HEK293 (cell line): ENCODE measurements at regions not wholly inside any gene's neighbourhood (a gene's known extent, or its start where the extent isn't known, plus 50 kb on each side); places are given as distances from the start of the nearest gene placed in this dataset.

Experiments
- CTCF ChIA-PET: fragments of 350-600 bp; formaldehyde crosslinking; extraction: SDS; loops from one replicate; lab custom pipeline; 2021; ENCODE audit warnings: antibody characterized with exemption; lab: Yijun Ruan, JAX
- POLR2A ChIA-PET: fragments of 300-600 bp; formaldehyde crosslinking; extraction: SDS; loops from one replicate; lab custom pipeline; 2020; ENCODE audit warnings: antibody characterized with exemption, inconsistent platforms; lab: Yijun Ruan, JAX
- H3K27ac ChIP-seq: fragments of 200-500 bp; sonication (Bioruptor generic); 2 replicates; pipeline ENCODE4 v1.5.1; 2014; ENCODE audit warnings: low read depth, low read length, control low read depth, inconsistent platforms; ENCODE audit errors: extremely low read depth
- H3K36me3 ChIP-seq, 2 experiments: fragments of 200-500 bp in 1 of 2; sonication (Bioruptor generic) in 1 of 2; 1 replicate in 1 of 2; 2 replicates in 1 of 2; pipeline ENCODE4 v1.5.1; 2014 to 2017; ENCODE audit warnings: inconsistent platforms in 2 of 2, low read length in 2 of 2; ENCODE audit not compliant: control insufficient read depth in 2 of 2, insufficient read depth in 1 of 2
- H3K4me1 ChIP-seq: fragments of 200-500 bp; sonication (Bioruptor generic); 2 replicates; pipeline ENCODE4 v1.5.1; 2014; ENCODE audit warnings: mild to moderate bottlenecking, low read length, inconsistent platforms; ENCODE audit not compliant: control insufficient read depth, insufficient read depth
- H3K4me3 ChIP-seq: 2 replicates; pipeline ENCODE4 v1.5.1; 2011; ENCODE audit warnings: low read depth, mild to moderate bottlenecking, control low read depth, low read length, moderate library complexity
- H3K9me3 ChIP-seq: fragments of 200-500 bp; sonication (Bioruptor generic); 2 replicates; pipeline ENCODE4 v1.5.1; 2014; ENCODE audit warnings: low read depth, low read length, inconsistent platforms; ENCODE audit not compliant: control insufficient read depth, insufficient read depth
- GFI1B ChIP-seq: fragments of 450-650 bp; formaldehyde crosslinking; IDR thresholded peaks from 2 replicates; pipeline ENCODE4 v1.5.1; 2016; ENCODE audit warnings: missing biosample characterization, missing genetic modification characterization
- KLF10 ChIP-seq: fragments of 450-650 bp; IDR thresholded peaks from 2 replicates; pipeline ENCODE4 v1.5.1; 2018; ENCODE audit warnings: missing biosample characterization, mild to moderate bottlenecking, missing genetic modification characterization
- SALL2 ChIP-seq: fragments of 450-650 bp; formaldehyde crosslinking; IDR thresholded peaks from 2 replicates; pipeline ENCODE4 v1.5.0; 2017; ENCODE audit warnings: missing biosample characterization, mild to moderate bottlenecking, missing genetic modification characterization, borderline replicate concordance
- WT1 ChIP-seq: fragments of 450-650 bp; formaldehyde crosslinking; IDR thresholded peaks from 2 replicates; pipeline ENCODE4 v1.5.1; 2016; ENCODE audit warnings: missing biosample characterization, missing genetic modification characterization
- ZBTB7A ChIP-seq: fragments of 450-650 bp; formaldehyde crosslinking; IDR thresholded peaks from 2 replicates; pipeline ENCODE4 v1.5.1; 2016; ENCODE audit warnings: low read depth, missing biosample characterization, missing genetic modification characterization
- ZFHX2 ChIP-seq: fragments of 450-650 bp; formaldehyde crosslinking; conservative IDR thresholded peaks from 2 replicates; pipeline ENCODE4 v1.5.1; 2016; ENCODE audit warnings: missing biosample characterization, missing genetic modification characterization
- ZNF169 ChIP-seq: fragments of 450-650 bp; formaldehyde crosslinking; IDR thresholded peaks from 2 replicates; pipeline ENCODE4 v1.5.1; 2016; ENCODE audit warnings: missing biosample characterization, missing genetic modification characterization
- ZNF174 ChIP-seq: fragments of 450-650 bp; formaldehyde crosslinking; IDR thresholded peaks from 2 replicates; pipeline ENCODE4 v1.5.0; 2017; ENCODE audit warnings: missing biosample characterization, mild to moderate bottlenecking, missing genetic modification characterization
- ZNF350 ChIP-seq: fragments of 450-650 bp; formaldehyde crosslinking; IDR thresholded peaks from 2 replicates; pipeline ENCODE4 v1.5.0; 2017; ENCODE audit warnings: missing biosample characterization, mild to moderate bottlenecking, missing genetic modification characterization
- ZNF404 ChIP-seq: fragments of 450-650 bp; formaldehyde crosslinking; IDR thresholded peaks from 2 replicates; pipeline ENCODE4 v1.5.1; 2017; ENCODE audit warnings: missing biosample characterization, missing genetic modification characterization
- ZNF433 ChIP-seq: fragments of 450-650 bp; formaldehyde crosslinking; IDR thresholded peaks from 2 replicates; pipeline ENCODE4 v1.5.1; 2016; ENCODE audit warnings: missing biosample characterization, missing genetic modification characterization, low read depth
- ZNF48 ChIP-seq: fragments of 450-650 bp; formaldehyde crosslinking; IDR thresholded peaks from 2 replicates; pipeline ENCODE4 v1.5.1; 2016; ENCODE audit warnings: missing biosample characterization, missing genetic modification characterization
- ZNF501 ChIP-seq: fragments of 450-650 bp; formaldehyde crosslinking; IDR thresholded peaks from 2 replicates; pipeline ENCODE4 v1.5.1; 2016; ENCODE audit warnings: missing biosample characterization, missing genetic modification characterization
- ZNF544 ChIP-seq: fragments of 450-650 bp; formaldehyde crosslinking; IDR thresholded peaks from 2 replicates; pipeline ENCODE4 v1.5.0; 2017; ENCODE audit warnings: missing biosample characterization, missing genetic modification characterization
- ZNF654 ChIP-seq: fragments of 450-650 bp; formaldehyde crosslinking; IDR thresholded peaks from 2 replicates; pipeline ENCODE4 v1.5.1; 2016; ENCODE audit warnings: low read depth, missing biosample characterization, missing genetic modification characterization
- ZNF707 ChIP-seq: fragments of 450-650 bp; formaldehyde crosslinking; IDR thresholded peaks from 2 replicates; pipeline ENCODE4 v1.5.1; 2016; ENCODE audit warnings: missing biosample characterization, missing genetic modification characterization
- TF ChIP-seq, protein P1 (sequence below): fragments of 450-650 bp; formaldehyde crosslinking; IDR thresholded peaks from 2 replicates; pipeline ENCODE4; 2016; ENCODE audit warnings: missing biosample characterization, missing genetic modification characterization
- TF ChIP-seq, protein P2 (sequence below): fragments of 450-650 bp; formaldehyde crosslinking; IDR thresholded peaks from 2 replicates; pipeline ENCODE4 v1.5.1; 2016; ENCODE audit warnings: missing biosample characterization, missing genetic modification characterization
- TF ChIP-seq, protein P3 (sequence below): fragments of 450-650 bp; formaldehyde crosslinking; conservative IDR thresholded peaks from 2 replicates; pipeline ENCODE4 v1.5.1; 2016; ENCODE audit warnings: low read depth, missing biosample characterization, missing genetic modification characterization
- TF ChIP-seq, protein P4 (sequence below): fragments of 450-650 bp; formaldehyde crosslinking; IDR thresholded peaks from 2 replicates; pipeline ENCODE4 v1.5.1; 2017; ENCODE audit warnings: missing biosample characterization, missing genetic modification characterization
- TF ChIP-seq, protein P5 (sequence below): fragments of 450-650 bp; formaldehyde crosslinking; IDR thresholded peaks from 2 replicates; pipeline ENCODE4 v1.5.1; 2016; ENCODE audit warnings: missing biosample characterization, missing genetic modification characterization

DNA sequence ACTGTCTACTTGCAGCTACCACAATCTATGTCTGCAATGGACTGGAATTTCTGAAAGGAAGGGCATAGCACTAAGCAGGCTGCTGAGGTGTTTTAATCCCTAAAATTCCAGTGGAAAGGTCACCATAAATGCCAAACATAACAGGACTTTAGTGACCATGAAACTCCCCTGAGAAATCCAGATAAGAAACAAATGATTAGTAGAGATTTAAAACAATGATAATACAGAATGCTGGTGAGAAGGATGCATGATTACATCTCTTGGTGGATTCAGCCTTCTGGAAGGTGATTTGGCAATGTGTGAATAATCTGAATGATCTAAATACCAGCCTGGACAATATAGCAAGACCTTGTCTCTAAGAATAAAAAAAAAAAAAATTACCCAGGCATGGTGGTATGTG is 475.0 kb upstream of the CBLB start:
- no peak overlapping the region for H3K4me3 ChIP-seq
- ChIA-PET CTCF (no interaction called here), POLR2A (no interaction called here)
- no peak for TF ChIP-seq WT1 (tag by site-specific recombination)
- no peak for TF ChIP-seq ZBTB7A (tag by site-specific recombination)
- no peak for TF ChIP-seq ZNF433 (tag by site-specific recombination)
- TF ChIP-seq KLF10 (tag by site-specific recombination) = no peak
- no peak for TF ChIP-seq ZFHX2
- TF ChIP-seq ZNF174 (tag by site-specific recombination) = no peak
- TF ChIP-seq, protein P1, sequence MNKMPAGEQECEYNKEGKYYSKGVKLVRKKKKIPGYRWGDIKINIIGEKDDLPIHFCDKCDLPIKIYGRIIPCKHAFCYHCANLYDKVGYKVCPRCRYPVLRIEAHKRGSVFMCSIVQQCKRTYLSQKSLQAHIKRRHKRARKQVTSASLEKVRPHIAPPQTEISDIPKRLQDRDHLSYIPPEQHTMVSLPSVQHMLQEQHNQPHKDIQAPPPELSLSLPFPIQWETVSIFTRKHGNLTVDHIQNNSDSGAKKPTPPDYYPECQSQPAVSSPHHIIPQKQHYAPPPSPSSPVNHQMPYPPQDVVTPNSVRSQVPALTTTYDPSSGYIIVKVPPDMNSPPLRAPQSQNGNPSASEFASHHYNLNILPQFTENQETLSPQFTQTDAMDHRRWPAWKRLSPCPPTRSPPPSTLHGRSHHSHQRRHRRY (tag by site-specific recombination) = no peak
- TF ChIP-seq, protein P2, sequence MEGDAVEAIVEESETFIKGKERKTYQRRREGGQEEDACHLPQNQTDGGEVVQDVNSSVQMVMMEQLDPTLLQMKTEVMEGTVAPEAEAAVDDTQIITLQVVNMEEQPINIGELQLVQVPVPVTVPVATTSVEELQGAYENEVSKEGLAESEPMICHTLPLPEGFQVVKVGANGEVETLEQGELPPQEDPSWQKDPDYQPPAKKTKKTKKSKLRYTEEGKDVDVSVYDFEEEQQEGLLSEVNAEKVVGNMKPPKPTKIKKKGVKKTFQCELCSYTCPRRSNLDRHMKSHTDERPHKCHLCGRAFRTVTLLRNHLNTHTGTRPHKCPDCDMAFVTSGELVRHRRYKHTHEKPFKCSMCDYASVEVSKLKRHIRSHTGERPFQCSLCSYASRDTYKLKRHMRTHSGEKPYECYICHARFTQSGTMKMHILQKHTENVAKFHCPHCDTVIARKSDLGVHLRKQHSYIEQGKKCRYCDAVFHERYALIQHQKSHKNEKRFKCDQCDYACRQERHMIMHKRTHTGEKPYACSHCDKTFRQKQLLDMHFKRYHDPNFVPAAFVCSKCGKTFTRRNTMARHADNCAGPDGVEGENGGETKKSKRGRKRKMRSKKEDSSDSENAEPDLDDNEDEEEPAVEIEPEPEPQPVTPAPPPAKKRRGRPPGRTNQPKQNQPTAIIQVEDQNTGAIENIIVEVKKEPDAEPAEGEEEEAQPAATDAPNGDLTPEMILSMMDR (tag by site-specific recombination) = no peak
- no peak for TF ChIP-seq ZNF350 (tag by site-specific recombination)
- TF ChIP-seq ZNF654 (tag by site-specific recombination) = no peak
- TF ChIP-seq ZNF169 (tag by site-specific recombination) = no peak
- TF ChIP-seq, protein P3, sequence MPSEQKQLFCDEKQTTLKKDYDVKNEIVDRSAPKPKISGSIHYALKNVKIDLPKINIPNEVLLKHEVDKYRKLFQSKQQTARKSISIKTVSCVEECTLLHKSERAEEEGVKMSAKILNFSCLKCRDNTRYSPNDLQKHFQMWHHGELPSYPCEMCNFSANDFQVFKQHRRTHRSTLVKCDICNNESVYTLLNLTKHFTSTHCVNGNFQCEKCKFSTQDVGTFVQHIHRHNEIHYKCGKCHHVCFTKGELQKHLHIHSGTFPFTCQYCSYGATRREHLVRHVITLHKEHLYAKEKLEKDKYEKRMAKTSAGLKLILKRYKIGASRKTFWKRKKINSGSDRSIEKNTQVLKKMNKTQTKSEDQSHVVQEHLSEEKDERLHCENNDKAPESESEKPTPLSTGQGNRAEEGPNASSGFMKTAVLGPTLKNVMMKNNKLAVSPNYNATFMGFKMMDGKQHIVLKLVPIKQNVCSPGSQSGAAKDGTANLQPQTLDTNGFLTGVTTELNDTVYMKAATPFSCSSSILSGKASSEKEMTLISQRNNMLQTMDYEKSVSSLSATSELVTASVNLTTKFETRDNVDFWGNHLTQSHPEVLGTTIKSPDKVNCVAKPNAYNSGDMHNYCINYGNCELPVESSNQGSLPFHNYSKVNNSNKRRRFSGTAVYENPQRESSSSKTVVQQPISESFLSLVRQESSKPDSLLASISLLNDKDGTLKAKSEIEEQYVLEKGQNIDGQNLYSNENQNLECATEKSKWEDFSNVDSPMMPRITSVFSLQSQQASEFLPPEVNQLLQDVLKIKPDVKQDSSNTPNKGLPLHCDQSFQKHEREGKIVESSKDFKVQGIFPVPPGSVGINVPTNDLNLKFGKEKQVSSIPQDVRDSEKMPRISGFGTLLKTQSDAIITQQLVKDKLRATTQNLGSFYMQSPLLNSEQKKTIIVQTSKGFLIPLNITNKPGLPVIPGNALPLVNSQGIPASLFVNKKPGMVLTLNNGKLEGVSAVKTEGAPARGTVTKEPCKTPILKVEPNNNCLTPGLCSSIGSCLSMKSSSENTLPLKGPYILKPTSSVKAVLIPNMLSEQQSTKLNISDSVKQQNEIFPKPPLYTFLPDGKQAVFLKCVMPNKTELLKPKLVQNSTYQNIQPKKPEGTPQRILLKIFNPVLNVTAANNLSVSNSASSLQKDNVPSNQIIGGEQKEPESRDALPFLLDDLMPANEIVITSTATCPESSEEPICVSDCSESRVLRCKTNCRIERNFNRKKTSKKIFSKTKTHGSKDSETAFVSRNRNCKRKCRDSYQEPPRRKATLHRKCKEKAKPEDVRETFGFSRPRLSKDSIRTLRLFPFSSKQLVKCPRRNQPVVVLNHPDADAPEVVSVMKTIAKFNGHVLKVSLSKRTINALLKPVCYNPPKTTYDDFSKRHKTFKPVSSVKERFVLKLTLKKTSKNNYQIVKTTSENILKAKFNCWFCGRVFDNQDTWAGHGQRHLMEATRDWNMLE (tag by site-specific recombination) = no peak
- no peak for TF ChIP-seq ZNF404 (tag by site-specific recombination)
- no peak for TF ChIP-seq ZNF48 (tag by site-specific recombination)
- TF ChIP-seq ZNF707 (tag by site-specific recombination) = no peak
- no peak for TF ChIP-seq SALL2 (tag by site-specific recombination)
- no peak for TF ChIP-seq ZNF501 (tag by site-specific recombination)
- no peaks in the 10 kb centered on the region for H3K9me3 ChIP-seq
- no peak overlapping the region for H3K27ac ChIP-seq
- no peaks in the 10 kb centered on the region for H3K36me3 ChIP-seq
- H3K4me1 ChIP-seq = no peaks in the 10 kb centered on the region

DNA sequence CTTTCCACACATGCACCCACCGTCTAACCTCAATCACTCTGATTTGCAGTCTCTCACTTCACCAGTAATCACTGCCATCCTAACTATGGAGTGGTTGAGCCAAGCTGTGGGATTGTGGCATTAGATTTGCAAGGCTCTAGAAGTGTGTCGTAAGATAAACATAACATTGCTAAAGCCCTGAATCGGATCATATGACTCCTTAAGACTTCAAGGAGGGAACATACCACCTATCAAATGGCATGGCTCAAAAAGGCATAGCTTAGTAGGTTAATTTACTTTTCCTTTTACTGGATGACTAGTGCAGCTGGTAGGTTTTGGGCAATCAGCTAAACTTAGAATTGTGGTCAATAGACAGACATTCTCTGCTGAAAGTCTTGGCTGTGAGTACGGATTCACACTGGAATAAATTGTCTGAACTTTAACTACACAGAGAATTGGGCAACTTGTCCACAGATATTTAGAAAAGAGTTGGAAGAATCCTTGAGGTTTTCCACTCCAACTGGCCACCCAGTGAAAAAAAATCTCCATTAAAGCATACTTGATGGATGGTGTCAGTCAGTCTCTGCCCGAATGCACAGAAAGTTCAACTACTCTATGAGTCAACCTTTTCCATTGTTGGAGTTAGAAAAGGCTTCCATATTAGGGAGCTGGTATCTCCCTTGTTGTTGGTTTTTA is 476.7 kb upstream of the CBLB start:
- POLR2A ChIA-PET = no interaction called here
- CTCF ChIA-PET = no interaction called here
- H3K27ac ChIP-seq = no peak overlapping the region

More for the DNA sequence above, 476.7 kb upstream of the CBLB start:
- H3K9me3 ChIP-seq = no peaks in the 10 kb centered on the region
- TF ChIP-seq GFI1B (tag by site-specific recombination) (peak; percentile 93), ZNF544 (tag by site-specific recombination) (no peak)
- TF ChIP-seq, protein P4, sequence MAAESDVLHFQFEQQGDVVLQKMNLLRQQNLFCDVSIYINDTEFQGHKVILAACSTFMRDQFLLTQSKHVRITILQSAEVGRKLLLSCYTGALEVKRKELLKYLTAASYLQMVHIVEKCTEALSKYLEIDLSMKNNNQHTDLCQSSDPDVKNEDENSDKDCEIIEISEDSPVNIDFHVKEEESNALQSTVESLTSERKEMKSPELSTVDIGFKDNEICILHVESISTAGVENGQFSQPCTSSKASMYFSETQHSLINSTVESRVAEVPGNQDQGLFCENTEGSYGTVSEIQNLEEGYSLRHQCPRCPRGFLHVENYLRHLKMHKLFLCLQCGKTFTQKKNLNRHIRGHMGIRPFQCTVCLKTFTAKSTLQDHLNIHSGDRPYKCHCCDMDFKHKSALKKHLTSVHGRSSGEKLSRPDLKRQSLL (tag by site-specific recombination) = 0 out of 2 replicates have a peak, but pooled peaks have one; percentile 54
- TF ChIP-seq, protein P5, sequence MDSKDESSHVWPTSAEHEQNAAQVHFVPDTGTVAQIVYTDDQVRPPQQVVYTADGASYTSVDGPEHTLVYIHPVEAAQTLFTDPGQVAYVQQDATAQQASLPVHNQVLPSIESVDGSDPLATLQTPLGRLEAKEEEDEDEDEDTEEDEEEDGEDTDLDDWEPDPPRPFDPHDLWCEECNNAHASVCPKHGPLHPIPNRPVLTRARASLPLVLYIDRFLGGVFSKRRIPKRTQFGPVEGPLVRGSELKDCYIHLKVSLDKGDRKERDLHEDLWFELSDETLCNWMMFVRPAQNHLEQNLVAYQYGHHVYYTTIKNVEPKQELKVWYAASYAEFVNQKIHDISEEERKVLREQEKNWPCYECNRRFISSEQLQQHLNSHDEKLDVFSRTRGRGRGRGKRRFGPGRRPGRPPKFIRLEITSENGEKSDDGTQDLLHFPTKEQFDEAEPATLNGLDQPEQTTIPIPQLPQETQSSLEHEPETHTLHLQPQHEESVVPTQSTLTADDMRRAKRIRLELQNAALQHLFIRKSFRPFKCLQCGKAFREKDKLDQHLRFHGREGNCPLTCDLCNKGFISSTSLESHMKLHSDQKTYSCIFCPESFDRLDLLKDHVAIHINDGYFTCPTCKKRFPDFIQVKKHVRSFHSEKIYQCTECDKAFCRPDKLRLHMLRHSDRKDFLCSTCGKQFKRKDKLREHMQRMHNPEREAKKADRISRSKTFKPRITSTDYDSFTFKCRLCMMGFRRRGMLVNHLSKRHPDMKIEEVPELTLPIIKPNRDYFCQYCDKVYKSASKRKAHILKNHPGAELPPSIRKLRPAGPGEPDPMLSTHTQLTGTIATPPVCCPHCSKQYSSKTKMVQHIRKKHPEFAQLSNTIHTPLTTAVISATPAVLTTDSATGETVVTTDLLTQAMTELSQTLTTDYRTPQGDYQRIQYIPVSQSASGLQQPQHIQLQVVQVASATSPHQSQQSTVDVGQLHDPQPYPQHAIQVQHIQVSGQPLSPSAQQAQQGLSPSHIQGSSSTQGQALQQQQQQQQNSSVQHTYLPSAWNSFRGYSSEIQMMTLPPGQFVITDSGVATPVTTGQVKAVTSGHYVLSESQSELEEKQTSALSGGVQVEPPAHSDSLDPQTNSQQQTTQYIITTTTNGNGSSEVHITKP (tag by site-specific recombination) = peak; percentile 88
- H3K4me3 ChIP-seq = no peak overlapping the region
- H3K36me3 ChIP-seq = no peaks in the 10 kb centered on the region
- 0 out of 2 replicates have a peak, but pooled peaks cover 2% of the 10 kb centered on the region for H3K4me1 ChIP-seq
